ENCODE measurements at regions not wholly inside any gene's neighbourhood (a gene's known extent, or its start where the extent isn't known, plus 50 kb on each side); places are given as distances from the start of the nearest gene placed in this dataset.

GRCh38 chr1:76695535-76695934 is 171.7 kb upstream of the ST6GALNAC5 start:
- ChIA-PET CTCF (no interaction called here), POLR2A (no interaction called here), RAD21 (ENCODE audit: low non-redundant PET in 1 of 2, low total read pairs in 2 of 2, uncharacterized antibody in 2 of 2, unreplicated experiment in 2 of 2) (no interaction called here)
- H3K79me2 ChIP-seq (ENCODE audit: insufficient read depth, low read length): no peaks in the 10 kb centered on the region
- H3K4me1 ChIP-seq (ENCODE audit: control insufficient read depth in 1 of 2, insufficient read depth in 2 of 2, low read length in 2 of 2): peaks cover 0 to 15% of the 10 kb centered on the region in 2 experiments; a peak in 2 of 4 replicates
- H3K27me3 ChIP-seq (ENCODE audit: insufficient read depth, low read length): no peaks in the 10 kb centered on the region
- no peaks in the 10 kb centered on the region for H3K9me2 ChIP-seq (ENCODE audit: insufficient read depth)
- H3K4me2 ChIP-seq (ENCODE audit: low read length): no peak overlapping the region
- TF ChIP-seq SIN3A (IDR thresholded peaks at IDR 0.05; ENCODE audit: low read depth) (no peak), EZH2phosphoT487 (IDR thresholded peaks at IDR 0.05; ENCODE audit: borderline replicate concordance) (no peak), ELF1 (IDR thresholded peaks at IDR 0.05; ENCODE audit: borderline replicate concordance, low read depth) (no peak), POLR2A (IDR thresholded peaks at IDR 0.05; ENCODE audit: borderline replicate concordance, extremely low read depth, insufficient read depth, insufficient read length) (no peak), CBX3 (IDR thresholded peaks at IDR 0.05; ENCODE audit: low read depth) (no peak), ZFX (IDR thresholded peaks at IDR 0.05) (no peak), RAD21 (IDR thresholded peaks at IDR 0.05; ENCODE audit: low read depth) (no peak), TCF7L2 (IDR thresholded peaks at IDR 0.05; ENCODE audit: borderline replicate concordance, extremely low read depth, insufficient read depth, insufficient read length) (no peak)
- no peaks in the 10 kb centered on the region for H3K9me3 ChIP-seq (ENCODE audit: control insufficient read depth in 1 of 2, insufficient read depth in 1 of 2, low read depth in 1 of 2, low read length in 2 of 2)
- H3K9ac ChIP-seq (ENCODE audit: low read length): no peak overlapping the region
- H3K4me3 ChIP-seq (replicated peaks in 1 of 2; ENCODE audit: low read depth in 1 of 2, low read length in 2 of 2): no peak overlapping the region
- ATAC-seq (no peak), DNase-seq (ENCODE audit: low read depth, low spot score) (no peak)
- intact Hi-C loops (cut with micrococcal nuclease): no loop called here
- no peaks in the 10 kb centered on the region for H3K36me3 ChIP-seq (ENCODE audit: control insufficient read depth in 1 of 2, insufficient read depth in 2 of 2, low read length in 2 of 2)
- H3K27ac ChIP-seq (ENCODE audit: low read depth, low read length): no peak overlapping the region
- H2AFZ ChIP-seq (ENCODE audit: low read depth, low read length, poor library complexity, severe bottlenecking): no peak overlapping the region
- BruUV-seq (replicated peaks): no TSS peak
- H4K20me1 ChIP-seq (ENCODE audit: insufficient read depth): no peaks in the 10 kb centered on the region

DNA sequence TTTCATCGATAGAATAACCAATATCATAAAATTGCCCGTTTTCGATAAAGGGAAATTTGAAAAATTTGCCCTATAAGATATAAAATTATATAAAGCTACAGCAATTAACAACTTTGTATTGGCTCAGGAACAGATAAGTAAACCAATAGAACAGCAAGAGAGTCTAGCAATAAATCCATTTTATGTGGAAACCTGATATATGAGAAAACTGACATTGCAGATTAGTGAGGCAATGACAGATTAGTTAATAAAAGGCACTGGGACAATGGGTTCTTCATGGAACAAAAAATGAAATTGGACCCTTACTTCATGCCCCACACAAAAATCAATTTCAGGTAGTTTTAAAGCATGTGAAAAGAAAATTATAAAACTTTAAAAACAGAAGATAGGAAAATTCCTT is 169.9 kb upstream of the ST6GALNAC5 start:
- DNase-seq (ENCODE audit: low read depth, low spot score) (no peak), ATAC-seq (no peak)
- no peaks in the 10 kb centered on the region for H4K20me1 ChIP-seq (ENCODE audit: insufficient read depth)
- H3K4me3 ChIP-seq (replicated peaks in 1 of 2; ENCODE audit: low read depth in 1 of 2, low read length in 2 of 2): no peak overlapping the region
- intact Hi-C loops (cut with micrococcal nuclease): no loop called here
- no peaks in the 10 kb centered on the region for H3K36me3 ChIP-seq (ENCODE audit: control insufficient read depth in 1 of 2, insufficient read depth in 2 of 2, low read length in 2 of 2)
- H3K79me2 ChIP-seq (ENCODE audit: insufficient read depth, low read length): no peaks in the 10 kb centered on the region
- no peaks in the 10 kb centered on the region for H3K4me1 ChIP-seq (ENCODE audit: control insufficient read depth in 1 of 2, insufficient read depth in 2 of 2, low read length in 2 of 2)
- no peak overlapping the region for H2AFZ ChIP-seq (ENCODE audit: low read depth, low read length, poor library complexity, severe bottlenecking)
- no peaks in the 10 kb centered on the region for H3K27me3 ChIP-seq (ENCODE audit: insufficient read depth, low read length)
- H3K4me2 ChIP-seq (ENCODE audit: low read length): no peak overlapping the region
- ChIA-PET POLR2A (no interaction called here), RAD21 (ENCODE audit: low non-redundant PET in 1 of 2, low total read pairs in 2 of 2, uncharacterized antibody in 2 of 2, unreplicated experiment in 2 of 2) (no interaction called here), CTCF (no interaction called here)
- H3K9ac ChIP-seq (ENCODE audit: low read length): no peak overlapping the region
- no peak overlapping the region for H3K27ac ChIP-seq (ENCODE audit: low read depth, low read length)
- H3K9me3 ChIP-seq (ENCODE audit: control insufficient read depth in 1 of 2, insufficient read depth in 1 of 2, low read depth in 1 of 2, low read length in 2 of 2): no peaks in the 10 kb centered on the region
- no peaks in the 10 kb centered on the region for H3K9me2 ChIP-seq (ENCODE audit: insufficient read depth)
- BruUV-seq (replicated peaks): no TSS peak
- TF ChIP-seq, protein P1, sequence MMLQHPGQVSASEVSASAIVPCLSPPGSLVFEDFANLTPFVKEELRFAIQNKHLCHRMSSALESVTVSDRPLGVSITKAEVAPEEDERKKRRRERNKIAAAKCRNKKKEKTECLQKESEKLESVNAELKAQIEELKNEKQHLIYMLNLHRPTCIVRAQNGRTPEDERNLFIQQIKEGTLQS (IDR thresholded peaks at IDR 0.05): no peak
- TF ChIP-seq ZFX (IDR thresholded peaks at IDR 0.05): no peak
- no peak for TF ChIP-seq REST (IDR thresholded peaks at IDR 0.05; ENCODE audit: low read depth)
- TF ChIP-seq EZH2 (IDR thresholded peaks at IDR 0.05): no peak
- TF ChIP-seq, protein P2, sequence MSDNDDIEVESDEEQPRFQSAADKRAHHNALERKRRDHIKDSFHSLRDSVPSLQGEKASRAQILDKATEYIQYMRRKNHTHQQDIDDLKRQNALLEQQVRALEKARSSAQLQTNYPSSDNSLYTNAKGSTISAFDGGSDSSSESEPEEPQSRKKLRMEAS (IDR thresholded peaks at IDR 0.05): no peak
- TF ChIP-seq CBX3 (IDR thresholded peaks at IDR 0.05; ENCODE audit: low read depth): no peak
- no peak for TF ChIP-seq YY1 (IDR thresholded peaks at IDR 0.05; ENCODE audit: extremely low read depth, insufficient replicate concordance, low read depth, low read length)
- no peak for TF ChIP-seq ZNF274 (IDR thresholded peaks at IDR 0.05; ENCODE audit: low read depth, low read length)
- TF ChIP-seq, protein P3, sequence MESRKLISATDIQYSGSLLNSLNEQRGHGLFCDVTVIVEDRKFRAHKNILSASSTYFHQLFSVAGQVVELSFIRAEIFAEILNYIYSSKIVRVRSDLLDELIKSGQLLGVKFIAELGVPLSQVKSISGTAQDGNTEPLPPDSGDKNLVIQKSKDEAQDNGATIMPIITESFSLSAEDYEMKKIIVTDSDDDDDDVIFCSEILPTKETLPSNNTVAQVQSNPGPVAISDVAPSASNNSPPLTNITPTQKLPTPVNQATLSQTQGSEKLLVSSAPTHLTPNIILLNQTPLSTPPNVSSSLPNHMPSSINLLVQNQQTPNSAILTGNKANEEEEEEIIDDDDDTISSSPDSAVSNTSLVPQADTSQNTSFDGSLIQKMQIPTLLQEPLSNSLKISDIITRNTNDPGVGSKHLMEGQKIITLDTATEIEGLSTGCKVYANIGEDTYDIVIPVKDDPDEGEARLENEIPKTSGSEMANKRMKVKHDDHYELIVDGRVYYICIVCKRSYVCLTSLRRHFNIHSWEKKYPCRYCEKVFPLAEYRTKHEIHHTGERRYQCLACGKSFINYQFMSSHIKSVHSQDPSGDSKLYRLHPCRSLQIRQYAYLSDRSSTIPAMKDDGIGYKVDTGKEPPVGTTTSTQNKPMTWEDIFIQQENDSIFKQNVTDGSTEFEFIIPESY (IDR thresholded peaks at IDR 0.05; ENCODE audit: extremely low read depth, insufficient replicate concordance, low read length): no peak
- TF ChIP-seq JUND (IDR thresholded peaks at IDR 0.05): no peak
- no peak for TF ChIP-seq EGR1 (IDR thresholded peaks at IDR 0.05; ENCODE audit: low read depth)

Measured in HCT116 (cell line).